ENCODE measurements at regions not wholly inside any gene's neighbourhood (a gene's known extent, or its start where the extent isn't known, plus 50 kb on each side); places are given as distances from the start of the nearest gene placed in this dataset.

DNA sequence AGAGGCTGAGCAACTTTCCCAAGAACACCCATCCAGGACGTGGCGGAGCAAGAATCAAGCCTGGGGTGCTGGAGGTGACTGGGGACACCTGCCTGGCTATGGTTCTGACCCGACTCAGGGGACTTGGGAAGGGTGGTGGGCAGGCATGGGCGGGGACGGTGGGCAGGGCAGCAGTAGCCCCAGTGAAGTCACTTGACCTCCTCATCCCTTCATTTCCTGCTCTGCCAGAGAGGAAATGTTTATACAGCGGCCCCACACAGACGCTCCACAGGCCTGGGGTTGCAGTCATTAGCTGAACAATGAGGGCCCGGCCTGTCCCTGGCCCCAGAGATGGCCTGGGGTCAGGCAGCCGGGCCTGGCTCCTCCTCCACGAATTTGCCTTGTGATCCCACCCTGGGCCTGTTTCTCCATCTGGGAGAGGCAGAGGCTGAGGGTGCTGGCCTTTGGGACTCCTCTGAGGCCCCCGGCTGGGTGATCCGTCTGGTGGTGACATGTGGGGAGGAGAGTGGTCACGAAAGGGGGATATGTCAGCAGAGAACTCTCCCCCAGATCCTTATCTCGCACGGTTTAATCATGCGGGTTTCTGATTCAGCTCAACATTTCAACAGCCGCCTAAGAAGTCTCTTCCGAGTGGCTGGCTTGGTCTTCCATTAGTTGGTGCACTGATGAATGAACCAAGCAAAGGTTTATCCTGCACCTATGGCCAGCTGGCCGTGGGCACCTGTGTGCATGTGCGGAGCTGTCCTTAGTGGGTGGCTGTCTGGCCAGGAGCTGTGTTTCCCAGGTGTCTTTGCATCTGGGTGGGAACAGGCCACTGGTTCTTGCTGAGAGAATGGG, 175.9 kb downstream of the IRF8 start:
- TF ChIP-seq POLR2A (IDR thresholded peaks at IDR 0.05; ENCODE audit: low read length) (no peak), JUNB (IDR thresholded peaks at IDR 0.05) (no peak), CHD2 (IDR thresholded peaks at IDR 0.05; ENCODE audit: low read length, partially characterized antibody) (no peak)
- TF ChIP-seq, protein P1, sequence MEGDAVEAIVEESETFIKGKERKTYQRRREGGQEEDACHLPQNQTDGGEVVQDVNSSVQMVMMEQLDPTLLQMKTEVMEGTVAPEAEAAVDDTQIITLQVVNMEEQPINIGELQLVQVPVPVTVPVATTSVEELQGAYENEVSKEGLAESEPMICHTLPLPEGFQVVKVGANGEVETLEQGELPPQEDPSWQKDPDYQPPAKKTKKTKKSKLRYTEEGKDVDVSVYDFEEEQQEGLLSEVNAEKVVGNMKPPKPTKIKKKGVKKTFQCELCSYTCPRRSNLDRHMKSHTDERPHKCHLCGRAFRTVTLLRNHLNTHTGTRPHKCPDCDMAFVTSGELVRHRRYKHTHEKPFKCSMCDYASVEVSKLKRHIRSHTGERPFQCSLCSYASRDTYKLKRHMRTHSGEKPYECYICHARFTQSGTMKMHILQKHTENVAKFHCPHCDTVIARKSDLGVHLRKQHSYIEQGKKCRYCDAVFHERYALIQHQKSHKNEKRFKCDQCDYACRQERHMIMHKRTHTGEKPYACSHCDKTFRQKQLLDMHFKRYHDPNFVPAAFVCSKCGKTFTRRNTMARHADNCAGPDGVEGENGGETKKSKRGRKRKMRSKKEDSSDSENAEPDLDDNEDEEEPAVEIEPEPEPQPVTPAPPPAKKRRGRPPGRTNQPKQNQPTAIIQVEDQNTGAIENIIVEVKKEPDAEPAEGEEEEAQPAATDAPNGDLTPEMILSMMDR (IDR thresholded peaks at IDR 0.05) = no peak

Data from A549 (cell line).